WTC11 (cell line): ENCODE measurements at regions not wholly inside any gene's neighbourhood (a gene's known extent, or its start where the extent isn't known, plus 50 kb on each side); places are given as distances from the start of the nearest gene placed in this dataset.

Source experiments
- CREB1 ChIP-seq: sonication (generic); formaldehyde crosslinking; IDR thresholded peaks from 2 replicates; pipeline ENCODE4 v1.8.0; 2023; ENCODE audit warnings: mild to moderate bottlenecking, missing genetic modification reagents
- RORB ChIP-seq: fragments of 250-450 bp; sonication (Bioruptor Pico); IDR thresholded peaks from 2 replicates; pipeline ENCODE4 v1.9.0; 2021; ENCODE audit warnings: mild to moderate bottlenecking
- TF ChIP-seq, protein P1 (sequence below): fragments of 200-600 bp; IDR thresholded peaks from 2 replicates; pipeline ENCODE4 v1.8.0; 2022; ENCODE audit warnings: antibody characterized with exemption
- TF ChIP-seq, protein P2 (sequence below): sonication (generic); formaldehyde crosslinking; IDR thresholded peaks from 2 replicates; pipeline ENCODE4 v1.8.1; 2022; ENCODE audit warnings: mild to moderate bottlenecking, missing genetic modification reagents, moderate library complexity, borderline replicate concordance

DNA sequence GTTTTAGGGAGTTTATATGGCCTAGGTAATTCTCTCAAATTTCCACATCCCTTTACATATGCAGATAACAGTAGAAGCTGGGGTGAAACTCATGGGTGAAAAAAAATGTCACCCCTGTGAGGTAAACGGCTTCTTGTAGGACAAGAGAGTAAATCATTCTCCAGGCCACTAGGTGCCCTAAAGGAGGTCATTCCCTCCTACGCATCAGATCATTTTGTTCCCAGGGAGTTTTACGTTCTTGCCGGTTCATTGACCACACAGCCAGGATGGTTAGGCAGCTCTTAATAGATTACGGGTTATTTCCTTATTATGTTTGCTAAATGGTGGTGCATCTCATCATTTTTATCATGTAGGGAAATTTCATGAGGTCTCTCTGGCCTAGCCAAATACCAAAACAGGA, 225.8 kb upstream of the NOCT start:
- TF ChIP-seq CREB1 (CRISPR knock-in tag) (no peak), RORB (CRISPR knock-in tag) (no peak)
- TF ChIP-seq, protein P1, sequence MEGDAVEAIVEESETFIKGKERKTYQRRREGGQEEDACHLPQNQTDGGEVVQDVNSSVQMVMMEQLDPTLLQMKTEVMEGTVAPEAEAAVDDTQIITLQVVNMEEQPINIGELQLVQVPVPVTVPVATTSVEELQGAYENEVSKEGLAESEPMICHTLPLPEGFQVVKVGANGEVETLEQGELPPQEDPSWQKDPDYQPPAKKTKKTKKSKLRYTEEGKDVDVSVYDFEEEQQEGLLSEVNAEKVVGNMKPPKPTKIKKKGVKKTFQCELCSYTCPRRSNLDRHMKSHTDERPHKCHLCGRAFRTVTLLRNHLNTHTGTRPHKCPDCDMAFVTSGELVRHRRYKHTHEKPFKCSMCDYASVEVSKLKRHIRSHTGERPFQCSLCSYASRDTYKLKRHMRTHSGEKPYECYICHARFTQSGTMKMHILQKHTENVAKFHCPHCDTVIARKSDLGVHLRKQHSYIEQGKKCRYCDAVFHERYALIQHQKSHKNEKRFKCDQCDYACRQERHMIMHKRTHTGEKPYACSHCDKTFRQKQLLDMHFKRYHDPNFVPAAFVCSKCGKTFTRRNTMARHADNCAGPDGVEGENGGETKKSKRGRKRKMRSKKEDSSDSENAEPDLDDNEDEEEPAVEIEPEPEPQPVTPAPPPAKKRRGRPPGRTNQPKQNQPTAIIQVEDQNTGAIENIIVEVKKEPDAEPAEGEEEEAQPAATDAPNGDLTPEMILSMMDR, result no peak
- TF ChIP-seq, protein P2, sequence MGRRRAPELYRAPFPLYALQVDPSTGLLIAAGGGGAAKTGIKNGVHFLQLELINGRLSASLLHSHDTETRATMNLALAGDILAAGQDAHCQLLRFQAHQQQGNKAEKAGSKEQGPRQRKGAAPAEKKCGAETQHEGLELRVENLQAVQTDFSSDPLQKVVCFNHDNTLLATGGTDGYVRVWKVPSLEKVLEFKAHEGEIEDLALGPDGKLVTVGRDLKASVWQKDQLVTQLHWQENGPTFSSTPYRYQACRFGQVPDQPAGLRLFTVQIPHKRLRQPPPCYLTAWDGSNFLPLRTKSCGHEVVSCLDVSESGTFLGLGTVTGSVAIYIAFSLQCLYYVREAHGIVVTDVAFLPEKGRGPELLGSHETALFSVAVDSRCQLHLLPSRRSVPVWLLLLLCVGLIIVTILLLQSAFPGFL, result no peak
